ENCODE measurements at regions not wholly inside any gene's neighbourhood (a gene's known extent, or its start where the extent isn't known, plus 50 kb on each side); places are given as distances from the start of the nearest gene placed in this dataset.

DNA sequence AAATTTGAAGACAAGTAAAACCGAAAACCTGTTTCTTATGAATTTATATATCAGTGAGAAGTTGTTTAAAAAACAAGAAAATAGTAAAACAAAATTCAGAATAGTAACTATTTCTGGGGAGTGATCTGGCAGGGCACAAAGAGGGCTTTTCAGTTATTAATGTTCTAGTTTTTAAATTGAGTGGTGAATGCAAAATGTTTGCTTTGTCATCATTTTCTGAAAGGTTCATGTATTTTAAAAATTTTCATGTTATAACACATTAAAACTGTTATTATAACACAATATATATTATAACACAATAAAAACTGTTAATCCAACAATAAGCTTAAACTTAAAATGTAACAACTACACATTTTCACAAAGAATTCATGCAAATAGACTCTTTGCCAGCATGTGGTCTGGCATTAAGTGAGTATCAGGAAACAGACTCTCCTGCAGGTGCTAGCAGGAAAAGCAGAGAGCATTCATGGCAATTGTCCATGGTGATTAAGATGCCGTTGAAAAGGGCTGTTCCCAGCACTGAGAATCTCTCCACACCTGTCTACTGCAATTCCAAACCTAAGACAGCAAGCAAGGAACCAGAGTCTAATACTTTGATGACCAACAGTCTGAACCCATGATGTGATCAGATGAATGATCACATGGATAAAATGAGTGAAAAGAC, 204.9 kb downstream of the TBX15 start:
- Mint-ChIP-seq H3K27ac (ENCODE audit: unreplicated experiment) (no peak overlapping the region), H3K27me3 (ENCODE audit: insufficient read depth, unreplicated experiment) (no peaks in the 10 kb centered on the region), H3K9me3 (ENCODE audit: unreplicated experiment) (no peaks in the 10 kb centered on the region), H3K4me3 (ENCODE audit: unreplicated experiment) (no peak overlapping the region), H3K4me1 (ENCODE audit: low read depth, unreplicated experiment) (no peaks in the 10 kb centered on the region), H3K36me3 (ENCODE audit: insufficient read depth, unreplicated experiment) (no peaks in the 10 kb centered on the region)
- CTCF ChIA-PET, result no interaction called here
- BruUV-seq (replicated peaks), result no TSS peak
- no peak for DNase-seq
- TF ChIP-seq CTCF (IDR thresholded peaks at IDR 0.05; ENCODE audit: insufficient read depth in 1 of 2, low read depth in 1 of 2, low read length in 1 of 2, severe bottlenecking in 1 of 2, unreplicated experiment in 1 of 2), result no peak
- Histone ChIP-seq H3K9me3 (no peaks in the 10 kb centered on the region), H3K4me1 (no peaks in the 10 kb centered on the region), H3K36me3 (ENCODE audit: control insufficient read depth, insufficient read depth, low read length) (no peaks in the 10 kb centered on the region), H3K4me3 (ENCODE audit: low read depth, low read length) (no peak overlapping the region), H3K27me3 (replicated peaks; ENCODE audit: control insufficient read depth, insufficient read depth, low read length) (no peaks in the 10 kb centered on the region; the same call in 1 of the 2 replicates)
- POLR2A ChIA-PET, result no interaction called here
- intact Hi-C loops (cut with micrococcal nuclease; ENCODE audit: unreplicated experiment), result no loop called here

- Mint-ChIP-seq H3K9me3 (ENCODE audit: unreplicated experiment) (peaks cover 8% of the 10 kb centered on the region), H3K27me3 (ENCODE audit: insufficient read depth, unreplicated experiment) (no peaks in the 10 kb centered on the region), H3K27ac (ENCODE audit: unreplicated experiment) (no peak overlapping the region)
These were observed 214.5 kb downstream of the TBX15 start for GRCh38 chr1:118773656-118774055.

GRCh38 chr1:118767971-118768370, 220.2 kb downstream of the TBX15 start:
- Histone ChIP-seq H3K4me3 (ENCODE audit: low read depth, low read length) (no peak overlapping the region), H3K9me3 (no peaks in the 10 kb centered on the region), H3K27me3 (replicated peaks; ENCODE audit: control insufficient read depth, insufficient read depth, low read length) (no peaks in the 10 kb centered on the region), H3K36me3 (ENCODE audit: control insufficient read depth, insufficient read depth, low read length) (no peaks in the 10 kb centered on the region), H3K4me1 (no peaks in the 10 kb centered on the region)
- Mint-ChIP-seq H3K36me3 (ENCODE audit: insufficient read depth, unreplicated experiment) (no peaks in the 10 kb centered on the region), H3K9me3 (ENCODE audit: unreplicated experiment) (no peaks in the 10 kb centered on the region), H3K27me3 (ENCODE audit: insufficient read depth, unreplicated experiment) (no peaks in the 10 kb centered on the region), H3K4me3 (ENCODE audit: unreplicated experiment) (no peak overlapping the region), H3K4me1 (ENCODE audit: low read depth, unreplicated experiment) (no peaks in the 10 kb centered on the region), H3K27ac (ENCODE audit: unreplicated experiment) (no peak overlapping the region)
- TF ChIP-seq CTCF (IDR thresholded peaks at IDR 0.05; ENCODE audit: insufficient read depth in 1 of 2, low read depth in 1 of 2, low read length in 1 of 2, severe bottlenecking in 1 of 2, unreplicated experiment in 1 of 2), result no peak
- DNase-seq, result no peak
- POLR2A ChIA-PET, result no interaction called here
- CTCF ChIA-PET, result no interaction called here
- no TSS peak for BruUV-seq (replicated peaks)
- intact Hi-C loops (cut with micrococcal nuclease; ENCODE audit: unreplicated experiment), result no loop called here

More at GRCh38 chr1:118773656-118774055, 214.5 kb downstream of the TBX15 start:
- ChIA-PET POLR2A (no interaction called here), CTCF (no interaction called here)
- TF ChIP-seq CTCF (IDR thresholded peaks at IDR 0.05; ENCODE audit: insufficient read depth in 1 of 2, low read depth in 1 of 2, low read length in 1 of 2, severe bottlenecking in 1 of 2, unreplicated experiment in 1 of 2), result no peak
- no peaks in the 10 kb centered on the region for H3K4me1 ChIP-seq
- H3K36me3 ChIP-seq (ENCODE audit: control insufficient read depth, insufficient read depth, low read length), result no peaks in the 10 kb centered on the region
- no peaks in the 10 kb centered on the region for H3K4me1 Mint-ChIP-seq (ENCODE audit: low read depth, unreplicated experiment)
- no peaks in the 10 kb centered on the region for H3K27me3 ChIP-seq (replicated peaks; ENCODE audit: control insufficient read depth, insufficient read depth, low read length)
- H3K4me3 Mint-ChIP-seq (ENCODE audit: unreplicated experiment), result no peak overlapping the region
- DNase-seq, result no peak
- no peak overlapping the region for H3K4me3 ChIP-seq (ENCODE audit: low read depth, low read length)
- H3K36me3 Mint-ChIP-seq (ENCODE audit: insufficient read depth, unreplicated experiment), result no peaks in the 10 kb centered on the region
- no peaks in the 10 kb centered on the region for H3K9me3 ChIP-seq
- no TSS peak for BruUV-seq (replicated peaks)
- intact Hi-C loops (cut with micrococcal nuclease; ENCODE audit: unreplicated experiment), result no loop called here
